Cardiac muscle cell (in vitro differentiated cells and primary cell): ENCODE measurements at regions not wholly inside any gene's neighbourhood (a gene's known extent, or its start where the extent isn't known, plus 50 kb on each side); places are given as distances from the start of the nearest gene placed in this dataset.

ENCODE experiments used
- DNase-seq, 2 donors: peaks; one replicate each; pipeline versions ENCODE4 v3.0.0 to v3.0.0-alpha.2; 2010 to 2017; ENCODE audit warnings: low read depth in 1 of 2, low spot score in 1 of 2
- H3K27ac ChIP-seq: fragments of 200-600 bp; sonication (generic); 2 replicates; pipeline ENCODE4 v1.5.1; 2016
- H3K27me3 ChIP-seq: fragments of 200-600 bp; sonication (generic); 2 replicates; pipeline ENCODE4 v1.6.0; 2016; ENCODE audit warnings: control low read depth
- H3K36me3 ChIP-seq: fragments of 200-600 bp; sonication (generic); 2 replicates; pipeline ENCODE4 v1.5.1; 2016; ENCODE audit warnings: control low read depth
- H3K4me1 ChIP-seq: fragments of 200-600 bp; sonication (generic); 2 replicates; pipeline ENCODE4 v1.8.1; 2017; ENCODE audit warnings: low read depth, mild to moderate bottlenecking, mixed run types
- H3K4me3 ChIP-seq: fragments of 200-600 bp; sonication (generic); 2 replicates; pipeline ENCODE4 v1.5.1; 2016; ENCODE audit warnings: mild to moderate bottlenecking
- H3K9me3 ChIP-seq: fragments of 200-600 bp; sonication (generic); 2 replicates; pipeline ENCODE4 v1.5.1; 2017; ENCODE audit warnings: low read depth, mild to moderate bottlenecking, control low read depth
- TF ChIP-seq, protein P1 (sequence below): IDR thresholded peaks from 2 replicates; pipeline ENCODE4 v1.5.1; 2012; ENCODE audit warnings: low read depth, mild to moderate bottlenecking, low read length

DNA sequence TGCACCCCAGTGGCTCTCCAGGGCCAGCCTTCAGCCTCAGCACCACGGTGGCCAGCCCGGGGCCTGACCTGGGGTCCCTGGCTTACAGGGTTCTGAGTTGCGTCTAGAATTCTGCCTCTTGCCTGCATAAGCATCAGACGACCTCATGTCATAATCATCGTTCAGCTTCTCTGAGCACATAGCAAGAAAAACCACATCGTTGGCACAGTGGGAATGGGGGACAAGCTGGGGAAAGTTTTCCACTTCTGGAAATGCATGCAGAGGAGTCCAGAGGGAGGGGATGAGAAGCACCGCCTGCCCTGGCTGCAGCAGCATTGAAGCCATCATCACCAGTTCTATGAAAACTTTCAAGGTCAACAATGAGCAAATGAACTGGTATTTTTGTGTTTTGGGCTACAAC is 441.0 kb upstream of the FRG1 start:
- H3K36me3 ChIP-seq = no peaks in the 10 kb centered on the region
- no peaks in the 10 kb centered on the region for H3K9me3 ChIP-seq
- H3K27me3 ChIP-seq = no peaks in the 10 kb centered on the region
- no peak overlapping the region for H3K4me3 ChIP-seq
- H3K4me1 ChIP-seq = peaks cover 13% of the 10 kb centered on the region
- H3K27ac ChIP-seq = no peak overlapping the region
- no peak for DNase-seq
- TF ChIP-seq, protein P1, sequence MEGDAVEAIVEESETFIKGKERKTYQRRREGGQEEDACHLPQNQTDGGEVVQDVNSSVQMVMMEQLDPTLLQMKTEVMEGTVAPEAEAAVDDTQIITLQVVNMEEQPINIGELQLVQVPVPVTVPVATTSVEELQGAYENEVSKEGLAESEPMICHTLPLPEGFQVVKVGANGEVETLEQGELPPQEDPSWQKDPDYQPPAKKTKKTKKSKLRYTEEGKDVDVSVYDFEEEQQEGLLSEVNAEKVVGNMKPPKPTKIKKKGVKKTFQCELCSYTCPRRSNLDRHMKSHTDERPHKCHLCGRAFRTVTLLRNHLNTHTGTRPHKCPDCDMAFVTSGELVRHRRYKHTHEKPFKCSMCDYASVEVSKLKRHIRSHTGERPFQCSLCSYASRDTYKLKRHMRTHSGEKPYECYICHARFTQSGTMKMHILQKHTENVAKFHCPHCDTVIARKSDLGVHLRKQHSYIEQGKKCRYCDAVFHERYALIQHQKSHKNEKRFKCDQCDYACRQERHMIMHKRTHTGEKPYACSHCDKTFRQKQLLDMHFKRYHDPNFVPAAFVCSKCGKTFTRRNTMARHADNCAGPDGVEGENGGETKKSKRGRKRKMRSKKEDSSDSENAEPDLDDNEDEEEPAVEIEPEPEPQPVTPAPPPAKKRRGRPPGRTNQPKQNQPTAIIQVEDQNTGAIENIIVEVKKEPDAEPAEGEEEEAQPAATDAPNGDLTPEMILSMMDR = no peak

DNA sequence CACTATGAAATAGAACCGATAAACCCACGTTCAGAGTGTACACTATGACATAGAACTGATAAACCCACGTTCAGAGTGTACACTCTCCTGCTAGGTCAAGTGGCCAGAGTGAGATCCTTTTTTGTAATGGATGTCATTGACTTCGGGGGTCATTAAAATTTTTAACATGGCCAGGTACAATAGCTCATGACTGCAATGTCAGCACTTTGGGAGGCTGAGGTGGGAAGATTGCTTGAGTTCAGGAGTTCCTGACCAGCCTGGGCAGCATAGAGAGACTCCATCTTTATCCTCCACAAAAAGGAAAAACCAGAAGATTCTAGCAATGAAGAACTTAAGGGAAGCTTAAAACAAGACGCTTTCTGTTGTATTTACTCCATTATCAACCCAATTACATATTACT is 439.7 kb upstream of the FRG1 start:
- TF ChIP-seq, protein P1 = no peak
- Histone ChIP-seq H3K4me3 (no peak overlapping the region), H3K27ac (no peak overlapping the region), H3K36me3 (no peaks in the 10 kb centered on the region), H3K27me3 (no peaks in the 10 kb centered on the region), H3K9me3 (no peaks in the 10 kb centered on the region), H3K4me1 (peaks cover 13% of the 10 kb centered on the region)
- DNase-seq = no peak

DNA sequence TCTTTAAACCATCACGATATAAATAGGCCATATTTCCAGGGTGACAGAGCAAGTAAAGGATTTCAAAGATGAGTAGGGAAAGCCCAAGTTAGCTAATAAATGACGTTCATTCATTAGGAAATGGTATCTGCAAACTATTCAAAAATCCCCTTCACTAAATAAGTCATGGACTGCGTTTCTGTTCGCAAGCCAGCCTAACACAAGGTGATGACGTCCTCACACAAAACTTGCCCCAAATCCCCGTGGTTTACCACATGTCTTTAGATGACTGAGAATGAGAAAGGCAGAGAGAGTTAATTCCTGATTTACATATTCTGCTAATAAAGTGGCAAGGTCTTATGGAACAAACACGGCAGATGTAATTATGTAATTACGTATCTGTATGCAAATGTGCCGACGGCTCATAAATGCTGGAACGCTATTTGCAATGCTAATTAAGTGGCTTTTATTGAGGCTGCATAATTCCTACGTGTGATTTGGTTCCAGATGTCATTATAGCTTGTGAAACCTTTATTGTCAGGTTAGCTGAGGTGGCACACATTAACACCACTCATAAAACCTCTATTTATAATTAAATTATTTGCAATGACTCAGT is 437.7 kb upstream of the FRG1 start:
- Histone ChIP-seq H3K4me3 (no peak overlapping the region), H3K4me1 (peaks cover 8% of the 10 kb centered on the region), H3K27ac (no peak overlapping the region), H3K9me3 (no peaks in the 10 kb centered on the region), H3K27me3 (no peaks in the 10 kb centered on the region), H3K36me3 (no peaks in the 10 kb centered on the region)
- TF ChIP-seq, protein P1 = no peak
- no peak for DNase-seq

DNA sequence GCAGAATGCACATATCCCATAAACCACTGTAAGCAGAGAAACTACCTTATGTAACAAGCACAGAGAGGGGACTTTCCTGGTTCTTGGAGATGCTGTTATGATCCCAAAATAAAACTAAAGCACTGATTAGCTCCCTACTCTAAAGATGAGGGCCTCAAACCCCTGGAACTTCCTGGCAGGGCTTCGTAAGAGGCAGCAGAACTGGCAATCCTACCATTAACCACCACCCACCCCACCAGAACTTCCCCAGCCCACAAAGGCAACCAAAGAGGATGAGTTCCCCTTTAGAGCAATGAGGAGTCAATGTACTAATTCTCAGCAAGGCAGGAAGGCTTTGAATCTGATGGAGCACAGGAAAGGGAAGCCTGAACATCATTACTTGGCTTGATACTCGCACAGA is 436.5 kb upstream of the FRG1 start:
- TF ChIP-seq, protein P1 = no peak

DNA sequence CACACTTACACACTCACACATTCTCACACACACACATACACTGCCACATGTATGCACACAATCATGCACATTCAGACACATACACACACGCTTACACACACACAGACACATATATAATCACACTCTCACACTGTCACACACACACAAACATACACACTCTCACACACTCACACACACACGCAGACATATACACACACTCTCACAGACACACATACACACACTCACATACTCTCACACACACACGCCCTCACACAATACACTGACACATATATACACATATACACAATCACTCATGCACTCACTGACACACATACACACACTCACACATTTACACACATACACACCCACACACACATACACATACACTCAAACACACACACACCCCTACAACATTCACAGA is 435.3 kb upstream of the FRG1 start:
- Histone ChIP-seq H3K27me3 (no peaks in the 10 kb centered on the region), H3K36me3 (no peaks in the 10 kb centered on the region), H3K9me3 (no peaks in the 10 kb centered on the region), H3K4me1 (no peaks in the 10 kb centered on the region), H3K4me3 (no peak overlapping the region), H3K27ac (no peak overlapping the region)
- TF ChIP-seq, protein P1 = no peak
- no peak for DNase-seq

More for the DNA sequence above, 436.5 kb upstream of the FRG1 start:
- no peaks in the 10 kb centered on the region for H3K9me3 ChIP-seq
- no peak overlapping the region for H3K27ac ChIP-seq
- no peak for DNase-seq
- H3K27me3 ChIP-seq = no peaks in the 10 kb centered on the region
- no peaks in the 10 kb centered on the region for H3K4me1 ChIP-seq
- no peaks in the 10 kb centered on the region for H3K36me3 ChIP-seq
- no peak overlapping the region for H3K4me3 ChIP-seq
